ENCODE measurements at regions not wholly inside any gene's neighbourhood (a gene's known extent, or its start where the extent isn't known, plus 50 kb on each side); places are given as distances from the start of the nearest gene placed in this dataset.
"Not testable (repeated sequence)": the region's sequence is repeated elsewhere in the genome, so short reads cannot be mapped to it uniquely, and the experiment has no call there.

- DNase-seq (ENCODE audit: low read depth, low spot score): no peak
- H3K27ac ChIP-seq: no peak overlapping the region
Measured at GRCh38 chr7:153400735-153401593, 641.4 kb downstream of the ACTR3B start.

- DNase-seq (ENCODE audit: low read depth, low spot score): no peak
- no peak overlapping the region for H3K27ac ChIP-seq
Measured at GRCh38 chr7:153401795-153402720, 642.5 kb downstream of the ACTR3B start.

- H3K27ac ChIP-seq: no peak overlapping the region
- no peak for DNase-seq (ENCODE audit: low read depth, low spot score)
Measured at GRCh38 chr7:153402721-153403541, 643.4 kb downstream of the ACTR3B start.

- no peak overlapping the region for H3K27ac ChIP-seq
- no peak for DNase-seq (ENCODE audit: low read depth, low spot score)
Measured at GRCh38 chr7:153404124-153404523, 644.6 kb downstream of the ACTR3B start.

GRCh38 chr7:153404781-153405279, 645.3 kb downstream of the ACTR3B start:
- no peak overlapping the region for H3K27ac ChIP-seq
- DNase-seq (ENCODE audit: low read depth, low spot score): no peak

GRCh38 chr7:153405704-153406485, 646.3 kb upstream of the DPP6 start:
- H3K27ac ChIP-seq: no peak overlapping the region
- no peak for DNase-seq (ENCODE audit: low read depth, low spot score)

- H3K27ac ChIP-seq: no peak overlapping the region
- DNase-seq (ENCODE audit: low read depth, low spot score): no peak
Measured at GRCh38 chr7:153406486-153406872, 645.7 kb upstream of the DPP6 start.

- no peak for DNase-seq (ENCODE audit: low read depth, low spot score)
- no peak overlapping the region for H3K27ac ChIP-seq
Measured at GRCh38 chr7:153407291-153408046, 644.7 kb upstream of the DPP6 start.

GRCh38 chr7:153408360-153409335, 643.5 kb upstream of the DPP6 start:
- DNase-seq (ENCODE audit: low read depth, low spot score): no peak
- no peak overlapping the region for H3K27ac ChIP-seq

GRCh38 chr7:153409567-153410342, 642.4 kb upstream of the DPP6 start:
- DNase-seq (ENCODE audit: low read depth, low spot score); H3K27ac ChIP-seq: not testable (repeated sequence)

GRCh38 chr7:153410997-153411642, 641.1 kb upstream of the DPP6 start:
- DNase-seq (ENCODE audit: low read depth, low spot score): not testable (repeated sequence)

GRCh38 chr7:153412114-153412823, 639.9 kb upstream of the DPP6 start:
- H3K27ac ChIP-seq: not testable (repeated sequence)

More at GRCh38 chr7:153410997-153411642, 641.1 kb upstream of the DPP6 start:
- H3K27ac ChIP-seq: not testable (repeated sequence)

GRCh38 chr7:153412824-153413198, 639.4 kb upstream of the DPP6 start:
- not testable (repeated sequence) for H3K27ac ChIP-seq

More at GRCh38 chr7:153412114-153412823, 639.9 kb upstream of the DPP6 start:
- DNase-seq (ENCODE audit: low read depth, low spot score): not testable (repeated sequence)

GRCh38 chr7:153413199-153413539, 639.0 kb upstream of the DPP6 start:
- no peak for DNase-seq (ENCODE audit: low read depth, low spot score)
- no peak overlapping the region for H3K27ac ChIP-seq

More at GRCh38 chr7:153412824-153413198, 639.4 kb upstream of the DPP6 start:
- not testable (repeated sequence) for DNase-seq (ENCODE audit: low read depth, low spot score)

GRCh38 chr7:153413540-153414287, 638.5 kb upstream of the DPP6 start:
- H3K27ac ChIP-seq: no peak overlapping the region
- no peak for DNase-seq (ENCODE audit: low read depth, low spot score)
